ENCODE measurements at regions not wholly inside any gene's neighbourhood (a gene's known extent, or its start where the extent isn't known, plus 50 kb on each side); places are given as distances from the start of the nearest gene placed in this dataset.
"Not testable (repeated sequence)": the region's sequence is repeated elsewhere in the genome, so short reads cannot be mapped to it uniquely, and the experiment has no call there.

- H3K27ac Mint-ChIP-seq, result no peak overlapping the region
- H3K4me1 Mint-ChIP-seq (ENCODE audit: low read depth), result no peaks in the 10 kb centered on the region
- no peak for DNase-seq
- CTCF ChIA-PET, result interaction anchor here (0.6 kb wide), 1 partner anchor 1028 kb away, joined by 3 read pairs; no protein-coding TSS in a partner anchor
- H3K27me3 Mint-ChIP-seq (ENCODE audit: low read depth), result no peaks in the 10 kb centered on the region
- H3K36me3 Mint-ChIP-seq (ENCODE audit: low read depth), result no peaks in the 10 kb centered on the region
- no peak overlapping the region for H3K4me3 Mint-ChIP-seq
- peaks cover 6% of the 10 kb centered on the region for H3K9me3 Mint-ChIP-seq
- intact Hi-C loops (cut with micrococcal nuclease), result no loop called here
Observed at GRCh38 chrX:126489116-126489695, 63.4 kb downstream of the DCAF12L1 start.

GRCh38 chrX:126485409-126485808 lies 67.2 kb downstream of the DCAF12L1 start:
- H3K9me3 Mint-ChIP-seq, result peaks cover 2% of the 10 kb centered on the region
- H3K4me3 Mint-ChIP-seq, result no peak overlapping the region
- CTCF ChIA-PET, result no interaction called here
- DNase-seq, result no peak
- no peaks in the 10 kb centered on the region for H3K36me3 Mint-ChIP-seq (ENCODE audit: low read depth)
- H3K27me3 Mint-ChIP-seq (ENCODE audit: low read depth), result no peaks in the 10 kb centered on the region
- no peak overlapping the region for H3K27ac Mint-ChIP-seq
- intact Hi-C loops (cut with micrococcal nuclease), result no loop called here
- H3K4me1 Mint-ChIP-seq (ENCODE audit: low read depth), result no peaks in the 10 kb centered on the region

- Mint-ChIP-seq H3K4me3 (no peak overlapping the region), H3K4me1 (ENCODE audit: low read depth) (no peaks in the 10 kb centered on the region), H3K27ac (no peak overlapping the region), H3K36me3 (ENCODE audit: low read depth) (no peaks in the 10 kb centered on the region), H3K27me3 (ENCODE audit: low read depth) (no peaks in the 10 kb centered on the region), H3K9me3 (peaks cover 4% of the 10 kb centered on the region)
- CTCF ChIA-PET, result no interaction called here
- DNase-seq, result no peak
- intact Hi-C loops (cut with micrococcal nuclease), result no loop called here
Observed at GRCh38 chrX:126481916-126482315, 70.7 kb downstream of the DCAF12L1 start.

- intact Hi-C loops (cut with micrococcal nuclease); CTCF ChIA-PET; DNase-seq; H3K36me3 Mint-ChIP-seq (ENCODE audit: low read depth); H3K4me3 Mint-ChIP-seq; H3K27ac Mint-ChIP-seq; H3K27me3 Mint-ChIP-seq (ENCODE audit: low read depth); H3K4me1 Mint-ChIP-seq (ENCODE audit: low read depth); H3K9me3 Mint-ChIP-seq: not testable (repeated sequence)
Observed at GRCh38 chrX:126459896-126460826, 92.5 kb downstream of the DCAF12L1 start.

GRCh38 chrX:126456136-126456535 lies 96.5 kb downstream of the DCAF12L1 start:
- Mint-ChIP-seq H3K4me3 (no peak overlapping the region), H3K36me3 (ENCODE audit: low read depth) (no peaks in the 10 kb centered on the region), H3K4me1 (ENCODE audit: low read depth) (no peaks in the 10 kb centered on the region), H3K9me3 (peaks cover 1% of the 10 kb centered on the region), H3K27ac (no peak overlapping the region), H3K27me3 (ENCODE audit: low read depth) (no peaks in the 10 kb centered on the region)
- CTCF ChIA-PET, result no interaction called here
- DNase-seq, result no peak
- intact Hi-C loops (cut with micrococcal nuclease), result no loop called here

GRCh38 chrX:126448681-126449080 lies 103.9 kb downstream of the DCAF12L1 start:
- H3K27ac Mint-ChIP-seq, result no peak overlapping the region
- H3K4me1 Mint-ChIP-seq (ENCODE audit: low read depth), result no peaks in the 10 kb centered on the region
- H3K36me3 Mint-ChIP-seq (ENCODE audit: low read depth), result no peaks in the 10 kb centered on the region
- peaks cover 9% of the 10 kb centered on the region for H3K9me3 Mint-ChIP-seq
- intact Hi-C loops (cut with micrococcal nuclease), result no loop called here
- no peak for DNase-seq
- no peaks in the 10 kb centered on the region for H3K27me3 Mint-ChIP-seq (ENCODE audit: low read depth)
- CTCF ChIA-PET, result no interaction called here
- H3K4me3 Mint-ChIP-seq, result no peak overlapping the region

Data from activated naive CD4-positive, alpha-beta T cell treated with anti-CD3 and anti-CD28 coated beads for 36 hours (primary cell).